Erythroblast (primary cell): ENCODE measurements at regions not wholly inside any gene's neighbourhood (a gene's known extent, or its start where the extent isn't known, plus 50 kb on each side); places are given as distances from the start of the nearest gene placed in this dataset.

Experiments used
- GATA1 ChIP-seq: IDR thresholded peaks from 2 replicates; pipeline ENCODE4 v1.6.1; 2011; ENCODE audit warnings: low read depth, mild to moderate bottlenecking, control low read depth, low read length, moderate library complexity
- POLR2A ChIP-seq: IDR thresholded peaks from 2 replicates; pipeline ENCODE4 v1.6.1; 2011; ENCODE audit warnings: mild to moderate bottlenecking, low read length

DNA sequence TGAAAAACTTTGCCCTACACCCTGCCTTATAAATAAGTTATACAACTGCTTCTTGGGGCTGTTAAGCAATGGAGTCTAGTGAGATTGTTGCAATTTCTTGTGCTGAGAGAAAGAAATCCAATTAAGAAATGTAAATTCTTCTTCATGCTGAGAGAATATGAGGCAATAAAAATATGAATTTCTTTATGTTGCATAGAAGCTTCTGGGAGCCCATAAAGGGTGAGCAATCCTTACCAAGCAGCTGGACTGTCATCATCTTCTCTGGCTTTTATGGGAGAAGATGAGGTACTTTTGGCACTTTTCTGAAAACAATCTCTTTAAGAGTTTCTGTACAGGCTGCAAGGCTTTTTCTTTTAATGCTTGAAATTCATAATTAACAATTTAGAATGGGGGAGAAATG lies 204.3 kb downstream of the DMRTA1 start:
- TF ChIP-seq POLR2A (no peak), GATA1 (no peak)
